ENCODE measurements at regions not wholly inside any gene's neighbourhood (a gene's known extent, or its start where the extent isn't known, plus 50 kb on each side); places are given as distances from the start of the nearest gene placed in this dataset.

DNA sequence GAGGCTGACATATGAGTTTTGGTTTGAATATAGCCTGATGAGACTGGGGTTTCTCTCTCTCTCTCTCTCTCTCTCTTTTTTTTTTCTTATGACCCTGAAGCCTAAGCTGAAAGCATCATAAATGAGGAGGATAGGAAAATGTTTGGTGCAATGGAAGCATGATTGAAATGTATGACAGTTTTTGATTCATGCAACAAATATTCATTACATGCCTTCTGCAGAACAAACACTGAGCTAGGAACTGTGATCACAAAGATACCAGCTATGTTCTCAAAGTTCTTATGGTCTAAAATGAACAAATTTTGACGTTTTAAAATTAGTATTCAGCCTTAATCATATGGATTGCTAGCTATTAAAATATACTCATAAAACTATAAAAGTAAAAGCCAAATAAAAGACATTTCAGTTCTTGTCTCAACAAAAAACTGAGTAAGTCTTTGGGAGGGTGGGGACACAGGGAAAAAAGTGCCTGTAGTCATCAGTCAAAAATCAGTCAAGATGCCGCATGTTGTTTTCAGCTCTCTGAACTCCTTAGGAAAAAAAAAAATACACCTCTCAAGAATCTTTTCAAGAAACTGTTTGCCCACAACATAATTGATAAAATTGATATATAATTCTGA lies 57.2 kb downstream of the NKX6-1 start:
- Histone ChIP-seq H3K4me2 (ENCODE audit: low read length) (no peak overlapping the region), H3K4me3 (ENCODE audit: low read length) (no peak overlapping the region), H3K9me3 (ENCODE audit: insufficient read depth, low read length) (no peaks in the 10 kb centered on the region), H3K27me3 (ENCODE audit: low read depth, low read length) (peaks cover 19% of the 10 kb centered on the region; the same call in 1 of the 2 replicates), H4K20me1 (ENCODE audit: insufficient read depth, low read length) (no peaks in the 10 kb centered on the region), H3K4me1 (ENCODE audit: low read length) (no peaks in the 10 kb centered on the region), H3K9ac (ENCODE audit: low read length) (no peak overlapping the region), H2AFZ (ENCODE audit: low read depth, low read length) (no peak overlapping the region), H3K27ac (ENCODE audit: low read length) (no peak overlapping the region), H3K36me3 (replicated peaks; ENCODE audit: low read depth, low read length) (no peaks in the 10 kb centered on the region), H3K79me2 (ENCODE audit: low read length) (no peaks in the 10 kb centered on the region)
- no peak for TF ChIP-seq EZH2phosphoT487 (IDR thresholded peaks at IDR 0.05; ENCODE audit: low read depth)
- TF ChIP-seq, protein P1, sequence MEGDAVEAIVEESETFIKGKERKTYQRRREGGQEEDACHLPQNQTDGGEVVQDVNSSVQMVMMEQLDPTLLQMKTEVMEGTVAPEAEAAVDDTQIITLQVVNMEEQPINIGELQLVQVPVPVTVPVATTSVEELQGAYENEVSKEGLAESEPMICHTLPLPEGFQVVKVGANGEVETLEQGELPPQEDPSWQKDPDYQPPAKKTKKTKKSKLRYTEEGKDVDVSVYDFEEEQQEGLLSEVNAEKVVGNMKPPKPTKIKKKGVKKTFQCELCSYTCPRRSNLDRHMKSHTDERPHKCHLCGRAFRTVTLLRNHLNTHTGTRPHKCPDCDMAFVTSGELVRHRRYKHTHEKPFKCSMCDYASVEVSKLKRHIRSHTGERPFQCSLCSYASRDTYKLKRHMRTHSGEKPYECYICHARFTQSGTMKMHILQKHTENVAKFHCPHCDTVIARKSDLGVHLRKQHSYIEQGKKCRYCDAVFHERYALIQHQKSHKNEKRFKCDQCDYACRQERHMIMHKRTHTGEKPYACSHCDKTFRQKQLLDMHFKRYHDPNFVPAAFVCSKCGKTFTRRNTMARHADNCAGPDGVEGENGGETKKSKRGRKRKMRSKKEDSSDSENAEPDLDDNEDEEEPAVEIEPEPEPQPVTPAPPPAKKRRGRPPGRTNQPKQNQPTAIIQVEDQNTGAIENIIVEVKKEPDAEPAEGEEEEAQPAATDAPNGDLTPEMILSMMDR (IDR thresholded peaks at IDR 0.05; ENCODE audit: low read depth, low read length): no peak

DNA sequence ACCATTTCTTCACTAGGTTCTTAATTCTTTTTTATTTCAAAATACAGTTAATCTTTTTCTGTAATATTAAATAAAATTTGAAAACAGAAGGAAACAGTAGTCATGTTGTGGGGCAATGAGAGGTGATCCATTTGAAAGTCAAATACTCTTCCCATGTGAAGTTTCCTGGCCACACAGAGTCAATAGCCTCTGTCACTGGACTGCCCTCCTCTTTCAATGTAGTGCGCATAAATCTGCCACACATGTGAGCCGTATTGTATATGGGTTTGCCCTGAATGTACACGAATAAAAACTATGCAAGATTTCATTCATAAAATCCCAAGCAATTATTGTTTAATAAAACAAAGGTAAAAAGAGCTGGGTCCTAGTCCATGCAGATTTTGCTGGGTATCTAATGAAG lies 59.1 kb downstream of the NKX6-1 start:
- Histone ChIP-seq H3K79me2 (ENCODE audit: low read length) (no peaks in the 10 kb centered on the region), H3K36me3 (replicated peaks; ENCODE audit: low read depth, low read length) (no peaks in the 10 kb centered on the region), H4K20me1 (ENCODE audit: insufficient read depth, low read length) (no peaks in the 10 kb centered on the region), H3K4me1 (ENCODE audit: low read length) (no peaks in the 10 kb centered on the region), H3K4me3 (ENCODE audit: low read length) (no peak overlapping the region), H3K9ac (ENCODE audit: low read length) (no peak overlapping the region), H3K4me2 (ENCODE audit: low read length) (no peak overlapping the region), H3K27me3 (ENCODE audit: low read depth, low read length) (peaks cover 17% of the 10 kb centered on the region; the same call in 1 of the 2 replicates), H3K27ac (ENCODE audit: low read length) (no peak overlapping the region), H2AFZ (ENCODE audit: low read depth, low read length) (no peak overlapping the region), H3K9me3 (ENCODE audit: insufficient read depth, low read length) (no peaks in the 10 kb centered on the region)
- TF ChIP-seq EZH2phosphoT487 (IDR thresholded peaks at IDR 0.05; ENCODE audit: low read depth): no peak
- TF ChIP-seq, protein P1 (IDR thresholded peaks at IDR 0.05; ENCODE audit: low read depth, low read length): no peak

DNA sequence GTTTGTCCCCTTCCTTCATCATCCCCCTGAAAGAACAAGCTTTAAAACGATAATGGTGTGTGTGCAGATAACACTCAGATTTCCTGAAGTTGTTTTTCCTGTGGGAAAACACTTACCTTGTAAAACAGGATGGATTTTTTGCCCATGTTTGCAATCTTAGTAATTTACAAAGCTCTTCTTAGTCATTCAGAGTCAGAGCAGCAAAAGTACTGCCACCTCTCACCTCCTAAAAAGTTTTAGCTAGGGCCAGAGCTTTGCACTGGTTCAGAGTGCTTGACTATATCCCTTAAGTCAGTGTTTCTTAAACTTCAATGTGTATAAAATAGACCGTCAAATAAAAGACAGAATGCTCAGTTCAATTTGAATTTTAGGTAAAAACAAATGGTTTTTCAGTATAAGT lies 62.3 kb downstream of the NKX6-1 start:
- Histone ChIP-seq H3K27ac (ENCODE audit: low read length) (no peak overlapping the region), H3K9ac (ENCODE audit: low read length) (no peak overlapping the region), H2AFZ (ENCODE audit: low read depth, low read length) (no peak overlapping the region), H3K4me1 (ENCODE audit: low read length) (no peaks in the 10 kb centered on the region), H4K20me1 (ENCODE audit: insufficient read depth, low read length) (no peaks in the 10 kb centered on the region), H3K4me2 (ENCODE audit: low read length) (no peak overlapping the region), H3K36me3 (replicated peaks; ENCODE audit: low read depth, low read length) (no peaks in the 10 kb centered on the region), H3K27me3 (ENCODE audit: low read depth, low read length) (peaks cover 17% of the 10 kb centered on the region; the same call in 1 of the 2 replicates), H3K4me3 (ENCODE audit: low read length) (no peak overlapping the region), H3K9me3 (ENCODE audit: insufficient read depth, low read length) (no peaks in the 10 kb centered on the region), H3K79me2 (ENCODE audit: low read length) (no peaks in the 10 kb centered on the region)
- no peak for TF ChIP-seq EZH2phosphoT487 (IDR thresholded peaks at IDR 0.05; ENCODE audit: low read depth)
- TF ChIP-seq, protein P1 (IDR thresholded peaks at IDR 0.05; ENCODE audit: low read depth, low read length): no peak

DNA sequence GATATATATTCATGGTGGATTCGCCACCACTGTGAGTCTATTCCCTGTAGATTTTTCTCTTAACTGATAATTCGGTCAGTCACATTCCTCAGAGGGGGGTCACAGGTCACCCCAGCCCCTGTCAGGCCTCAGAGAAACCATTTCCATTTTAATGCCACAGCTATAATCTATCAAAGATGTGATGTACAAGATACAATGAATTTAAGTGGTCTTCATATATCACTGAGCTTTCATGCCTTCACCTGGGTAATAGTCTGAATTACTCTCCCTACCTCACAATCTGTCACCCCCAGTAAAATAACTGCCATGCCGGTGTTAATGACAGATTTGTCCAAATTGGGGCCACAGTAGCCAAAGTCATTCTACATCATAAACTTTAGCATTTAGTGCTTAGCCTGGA lies 64.7 kb downstream of the NKX6-1 start:
- Histone ChIP-seq H3K9me3 (ENCODE audit: insufficient read depth, low read length) (no peaks in the 10 kb centered on the region), H3K4me1 (ENCODE audit: low read length) (no peaks in the 10 kb centered on the region), H2AFZ (ENCODE audit: low read depth, low read length) (no peak overlapping the region), H3K27me3 (ENCODE audit: low read depth, low read length) (peaks cover 6% of the 10 kb centered on the region; the same call in 1 of the 2 replicates), H3K79me2 (ENCODE audit: low read length) (no peaks in the 10 kb centered on the region), H3K9ac (ENCODE audit: low read length) (no peak overlapping the region), H3K4me2 (ENCODE audit: low read length) (no peak overlapping the region), H3K4me3 (ENCODE audit: low read length) (no peak overlapping the region), H3K27ac (ENCODE audit: low read length) (no peak overlapping the region), H3K36me3 (replicated peaks; ENCODE audit: low read depth, low read length) (no peaks in the 10 kb centered on the region), H4K20me1 (ENCODE audit: insufficient read depth, low read length) (no peaks in the 10 kb centered on the region)
- TF ChIP-seq EZH2phosphoT487 (IDR thresholded peaks at IDR 0.05; ENCODE audit: low read depth): no peak

All from OCI-LY3 (cell line).